IMR-90 (cell line): ENCODE measurements at regions not wholly inside any gene's neighbourhood (a gene's known extent, or its start where the extent isn't known, plus 50 kb on each side); places are given as distances from the start of the nearest gene placed in this dataset.

Source experiments
- ATAC-seq: fragments of 200-7000 bp; cut with Tn5 transposase; 2 replicates; pipeline ENCODE4 v1.9.1; 2020; ENCODE audit warnings: low read depth, mild to moderate bottlenecking, moderate library complexity
- BruUV-seq: library from RNA; stranded (reverse); fragments of 400-500 nt; replicated peaks from 2 replicates; lab custom pipeline; 2021; lab: Mats Ljungman, UMichigan
- CTCF ChIA-PET: fragments of 300-600 bp; formaldehyde crosslinking; extraction: SDS; loops from one replicate; lab custom pipeline; 2021; ENCODE audit warnings: antibody characterized with exemption; lab: Yijun Ruan, JAX
- POLR2A ChIA-PET: fragments of 300-600 bp; sonication (Branson Sonifier 250); formaldehyde crosslinking; loops from one replicate; lab custom pipeline; 2022; ENCODE audit warnings: antibody characterized with exemption; ENCODE audit not compliant: unreplicated experiment; lab: Charles Lee
- DNase-seq: peaks from one replicate; pipeline ENCODE4 v3.0.0; 2013
- H2AFZ ChIP-seq: replicated peaks from 2 replicates; pipeline ENCODE3; 2013; ENCODE audit warnings: low read length, mild to moderate bottlenecking; ENCODE audit not compliant: poor library complexity
- H2AK5ac ChIP-seq: 2 replicates; pipeline ENCODE4 v1.6.1; 2013; ENCODE audit warnings: low read depth, low read length, inconsistent platforms
- H2AK9ac ChIP-seq: replicated peaks from 2 replicates; pipeline ENCODE3; 2013; ENCODE audit warnings: mild to moderate bottlenecking, low read depth, low read length, moderate library complexity; ENCODE audit not compliant: poor library complexity
- H2BK120ac ChIP-seq: 2 replicates; pipeline ENCODE4 v1.6.1; 2013; ENCODE audit warnings: low read depth, low read length, inconsistent platforms
- H2BK15ac ChIP-seq: 3 replicates; pipeline ENCODE4 v1.6.1; 2013; ENCODE audit warnings: low read depth, low read length, inconsistent platforms
- H2BK20ac ChIP-seq: 2 replicates; pipeline ENCODE4 v1.6.1; 2013; ENCODE audit warnings: low read depth, mild to moderate bottlenecking, inconsistent platforms, low read length, moderate library complexity
- H2BK5ac ChIP-seq: 2 replicates; pipeline ENCODE4 v1.6.1; 2013; ENCODE audit warnings: mild to moderate bottlenecking, low read depth, low read length, inconsistent platforms; ENCODE audit not compliant: poor library complexity, severe bottlenecking
- H3K14ac ChIP-seq: replicated peaks from 2 replicates; pipeline ENCODE4 v1.6.1; 2013; ENCODE audit warnings: low read depth, low read length, inconsistent platforms
- H3K18ac ChIP-seq: 2 replicates; pipeline ENCODE4 v1.6.1; 2013; ENCODE audit warnings: low read depth, low read length, control low read depth
- H3K23ac ChIP-seq: 2 replicates; pipeline ENCODE4 v1.6.1; 2013; ENCODE audit warnings: low read depth, low read length, inconsistent platforms
- H3K27ac ChIP-seq: 2 replicates; pipeline ENCODE4 v1.5.1; 2013; ENCODE audit warnings: mild to moderate bottlenecking, control low read depth, low read length; ENCODE audit not compliant: insufficient read depth
- H3K27me3 ChIP-seq: 2 replicates; pipeline ENCODE4 v1.6.1; 2013; ENCODE audit warnings: low read length; ENCODE audit not compliant: control insufficient read depth, insufficient read depth
- H3K36me3 ChIP-seq: 2 replicates; pipeline ENCODE4 v1.6.1; 2013; ENCODE audit warnings: low read length, mixed read lengths; ENCODE audit not compliant: control insufficient read depth, insufficient read depth
- H3K4ac ChIP-seq: 2 replicates; pipeline ENCODE4 v1.6.1; 2013; ENCODE audit warnings: low read depth, low read length, inconsistent platforms
- H3K4me1 ChIP-seq: 2 replicates; pipeline ENCODE4 v1.6.1; 2013; ENCODE audit warnings: low read length, mixed read lengths; ENCODE audit not compliant: control insufficient read depth, insufficient read depth
- H3K4me2 ChIP-seq: 2 replicates; pipeline ENCODE4 v1.6.1; 2013; ENCODE audit warnings: low read depth, mild to moderate bottlenecking, control low read depth, low read length, moderate library complexity
- H3K4me3 ChIP-seq: 2 replicates; pipeline ENCODE4 v1.5.1; 2013; ENCODE audit warnings: low read depth, mild to moderate bottlenecking, control low read depth, low read length, moderate library complexity; ENCODE audit not compliant: insufficient read depth
- H3K56ac ChIP-seq: 2 replicates; pipeline ENCODE4 v1.6.1; 2013; ENCODE audit warnings: low read length, inconsistent platforms; ENCODE audit not compliant: insufficient read depth; ENCODE audit errors: extremely low read depth
- H3K79me1 ChIP-seq, 2 experiments: 2 replicates each; pipeline ENCODE4 v1.6.1; 2013; ENCODE audit warnings: low read length in 2 of 2, inconsistent platforms in 1 of 2, low read depth in 1 of 2
- H3K9ac ChIP-seq: 2 replicates; pipeline ENCODE4 v1.6.1; 2013; ENCODE audit warnings: low read depth, low read length, control low read depth
- H3K9me1 ChIP-seq: 2 replicates; pipeline ENCODE4 v1.6.1; 2013; ENCODE audit warnings: low read length, inconsistent platforms; ENCODE audit not compliant: insufficient read depth
- H3K9me3 ChIP-seq: 2 replicates; pipeline ENCODE4 v1.6.1; 2013; ENCODE audit warnings: low read length; ENCODE audit not compliant: control insufficient read depth, insufficient read depth
- H4K20me1 ChIP-seq: 2 replicates; pipeline ENCODE4 v1.6.1; 2013; ENCODE audit warnings: low read length, inconsistent platforms; ENCODE audit not compliant: insufficient read depth
- H4K5ac ChIP-seq: 2 replicates; pipeline ENCODE4 v1.6.1; 2013; ENCODE audit warnings: mild to moderate bottlenecking, low read depth, low read length, control low read depth
- H4K8ac ChIP-seq, 2 experiments: 2 replicates each; pipeline ENCODE4 v1.6.1; 2013; ENCODE audit warnings: low read depth in 2 of 2, low read length in 2 of 2, control low read depth in 1 of 2, inconsistent platforms in 1 of 2
- H4K91ac ChIP-seq: 2 replicates; pipeline ENCODE4 v1.6.1; 2013; ENCODE audit warnings: low read depth, low read length, inconsistent platforms; ENCODE audit not compliant: insufficient read depth
- CHD1 ChIP-seq: IDR thresholded peaks from 2 replicates; pipeline ENCODE4 v1.6.1; 2012; ENCODE audit warnings: low read depth, low read length, improper control_type of control experiment
- RFX5 ChIP-seq: IDR thresholded peaks from 2 replicates; pipeline ENCODE4 v1.8.0; 2012; ENCODE audit warnings: low read depth, mild to moderate bottlenecking, low read length, moderate library complexity
- WGBS, 2 experiments: methylation state at CpG; one replicate each; pipeline versions ENCODE4 v1.1.5 to v1.1.7; 2013; ENCODE audit warnings: missing lambda C conversion rate in 2 of 2; ENCODE audit not compliant: insufficient read length in 1 of 2; ENCODE audit errors: extremely low coverage in 2 of 2; 5-methylcytosine and 5-hydroxymethylcytosine counted together
- dilution Hi-C: fragments of 300-500 bp; cut with HindIII; formaldehyde crosslinking; loops from one replicate; pipeline ENCODE4 v1.14.3; 2018; ENCODE audit warnings: low sequenced_read_pairs; ENCODE audit not compliant: unreplicated experiment
- in situ Hi-C: fragments of 300-500 bp; cut with MboI; formaldehyde crosslinking; loops from 3 replicates; pipeline ENCODE4 v1.14.3; 2019; ENCODE audit warnings: low sequenced_read_pairs, inconsistent platforms, mixed read lengths
- intact Hi-C: fragments of 100-400 bp; cut with micrococcal nuclease; formaldehyde crosslinking; loops from 2 replicates; pipeline ENCODE4 v1.10.0; 2022

GRCh38 chr12:82009524-82009923 lies 250.4 kb upstream of the PPFIA2 start:
- Histone ChIP-seq H3K9me1 (no peaks in the 10 kb centered on the region), H3K14ac (no peak overlapping the region), H2BK120ac (no peak overlapping the region), H3K36me3 (no peaks in the 10 kb centered on the region), H2BK5ac (no peak overlapping the region), H4K91ac (no peak overlapping the region), H4K20me1 (no peaks in the 10 kb centered on the region), H2BK20ac (no peak overlapping the region), H4K5ac (no peak overlapping the region), H3K9me3 (peaks cover 10% of the 10 kb centered on the region), H3K56ac (no peak overlapping the region), H4K8ac (no peak overlapping the region), H2AK5ac (no peak overlapping the region), H3K27me3 (no peaks in the 10 kb centered on the region), H2BK15ac (no peak overlapping the region), H3K4me3 (no peak overlapping the region), H3K4me2 (no peak overlapping the region), H3K27ac (no peak overlapping the region), H2AK9ac (no peak overlapping the region), H3K18ac (no peak overlapping the region), H2AFZ (no peak overlapping the region), H3K4me1 (no peaks in the 10 kb centered on the region), H3K9ac (no peak overlapping the region), H3K4ac (no peak overlapping the region), H3K79me1 (no peaks in the 10 kb centered on the region), H3K23ac (no peak overlapping the region)
- in situ Hi-C loops (no loop called here), dilution Hi-C loops (no loop called here), intact Hi-C loops (no loop called here)
- POLR2A ChIA-PET: no interaction called here
- no peak for DNase-seq
- CTCF ChIA-PET: no interaction called here
- TF ChIP-seq CHD1: no peak
- TF ChIP-seq RFX5: no peak
- WGBS, 2 experiments: no CpG with 5 or more reads among the region's 2 CpGs
- ATAC-seq: no peak
- no TSS peak for BruUV-seq
